IPS-18a (cell line): ENCODE measurements at regions not wholly inside any gene's neighbourhood (a gene's known extent, or its start where the extent isn't known, plus 50 kb on each side); places are given as distances from the start of the nearest gene placed in this dataset.

Experiments
- H3K27ac ChIP-seq: one replicate; pipeline ENCODE4 v1.5.1; 2013; ENCODE audit warnings: low read length
- H3K27me3 ChIP-seq: one replicate; pipeline ENCODE4 v1.6.1; 2013; ENCODE audit warnings: mild to moderate bottlenecking, low read length; ENCODE audit not compliant: control insufficient read depth, insufficient read depth
- H3K36me3 ChIP-seq: one replicate; pipeline ENCODE4 v1.6.1; 2013; ENCODE audit warnings: low read depth, low read length; ENCODE audit not compliant: control insufficient read depth
- H3K4me1 ChIP-seq: one replicate; pipeline ENCODE4 v1.6.1; 2013; ENCODE audit warnings: low read depth, low read length; ENCODE audit not compliant: control insufficient read depth
- H3K4me3 ChIP-seq: one replicate; pipeline ENCODE4 v1.5.1; 2013; ENCODE audit warnings: low read length
- H3K9ac ChIP-seq: one replicate; pipeline ENCODE4 v1.6.1; 2013; ENCODE audit warnings: mild to moderate bottlenecking, low read length, moderate library complexity
- H3K9me3 ChIP-seq: one replicate; pipeline ENCODE4 v1.6.1; 2013; ENCODE audit warnings: low read depth, low read length; ENCODE audit not compliant: control insufficient read depth

- Histone ChIP-seq H3K4me3 (no peak overlapping the region), H3K9ac (no peak overlapping the region), H3K36me3 (no peaks in the 10 kb centered on the region), H3K9me3 (no peaks in the 10 kb centered on the region), H3K4me1 (peaks cover 10% of the 10 kb centered on the region), H3K27ac (no peak overlapping the region), H3K27me3 (no peaks in the 10 kb centered on the region)
Observed at GRCh38 chr11:29781268-29781667, 235.6 kb downstream of the KCNA4 start.

GRCh38 chr11:29780756-29781155 lies 236.1 kb downstream of the KCNA4 start:
- Histone ChIP-seq H3K9me3 (no peaks in the 10 kb centered on the region), H3K9ac (no peak overlapping the region), H3K27ac (no peak overlapping the region), H3K4me3 (no peak overlapping the region), H3K36me3 (no peaks in the 10 kb centered on the region), H3K4me1 (peaks cover 10% of the 10 kb centered on the region), H3K27me3 (no peaks in the 10 kb centered on the region)

- Histone ChIP-seq H3K27me3 (no peaks in the 10 kb centered on the region), H3K9ac (no peak overlapping the region)
Observed at GRCh38 chr11:29773656-29774264, 243.1 kb downstream of the KCNA4 start.

GRCh38 chr11:29756871-29757270 lies 260.0 kb downstream of the KCNA4 start:
- no peaks in the 10 kb centered on the region for H3K9me3 ChIP-seq

More at GRCh38 chr11:29773656-29774264, 243.1 kb downstream of the KCNA4 start:
- Histone ChIP-seq H3K4me1 (no peaks in the 10 kb centered on the region), H3K36me3 (no peaks in the 10 kb centered on the region), H3K9me3 (peaks cover 5% of the 10 kb centered on the region), H3K4me3 (no peak overlapping the region), H3K27ac (no peak overlapping the region)

GRCh38 chr11:29755474-29755873 lies 261.4 kb downstream of the KCNA4 start:
- no peaks in the 10 kb centered on the region for H3K36me3 ChIP-seq
- no peak overlapping the region for H3K27ac ChIP-seq
- no peaks in the 10 kb centered on the region for H3K27me3 ChIP-seq
- no peak overlapping the region for H3K9ac ChIP-seq
- H3K4me1 ChIP-seq: no peaks in the 10 kb centered on the region
- no peak overlapping the region for H3K4me3 ChIP-seq
- no peaks in the 10 kb centered on the region for H3K9me3 ChIP-seq

More at GRCh38 chr11:29756871-29757270, 260.0 kb downstream of the KCNA4 start:
- Histone ChIP-seq H3K4me1 (no peaks in the 10 kb centered on the region), H3K27ac (no peak overlapping the region), H3K4me3 (no peak overlapping the region), H3K27me3 (no peaks in the 10 kb centered on the region), H3K36me3 (no peaks in the 10 kb centered on the region), H3K9ac (no peak overlapping the region)

- Histone ChIP-seq H3K36me3 (no peaks in the 10 kb centered on the region), H3K4me3 (no peak overlapping the region), H3K9ac (no peak overlapping the region), H3K27ac (no peak overlapping the region), H3K27me3 (no peaks in the 10 kb centered on the region), H3K4me1 (no peaks in the 10 kb centered on the region), H3K9me3 (no peaks in the 10 kb centered on the region)
Observed at GRCh38 chr11:29751618-29752017, 265.2 kb downstream of the KCNA4 start.

- H3K4me1 ChIP-seq: no peaks in the 10 kb centered on the region
- no peak overlapping the region for H3K9ac ChIP-seq
- no peak overlapping the region for H3K4me3 ChIP-seq
- no peaks in the 10 kb centered on the region for H3K9me3 ChIP-seq
- H3K27ac ChIP-seq: no peak overlapping the region
- H3K36me3 ChIP-seq: no peaks in the 10 kb centered on the region
- H3K27me3 ChIP-seq: no peaks in the 10 kb centered on the region
Observed at GRCh38 chr11:29750392-29750791, 266.4 kb downstream of the KCNA4 start.

- no peaks in the 10 kb centered on the region for H3K36me3 ChIP-seq
- no peaks in the 10 kb centered on the region for H3K9me3 ChIP-seq
- no peaks in the 10 kb centered on the region for H3K4me1 ChIP-seq
- H3K27me3 ChIP-seq: no peaks in the 10 kb centered on the region
- H3K27ac ChIP-seq: no peak overlapping the region
- no peak overlapping the region for H3K9ac ChIP-seq
- H3K4me3 ChIP-seq: no peak overlapping the region
Observed at GRCh38 chr11:29734287-29734686, 282.5 kb downstream of the KCNA4 start.

- Histone ChIP-seq H3K27ac (no peak overlapping the region), H3K36me3 (no peaks in the 10 kb centered on the region), H3K4me1 (no peaks in the 10 kb centered on the region), H3K4me3 (no peak overlapping the region), H3K9me3 (no peaks in the 10 kb centered on the region), H3K27me3 (no peaks in the 10 kb centered on the region), H3K9ac (no peak overlapping the region)
Observed at GRCh38 chr11:29713831-29714320, 303.0 kb downstream of the KCNA4 start.

GRCh38 chr11:29712616-29713015 lies 304.2 kb downstream of the KCNA4 start:
- Histone ChIP-seq H3K9ac (no peak overlapping the region), H3K36me3 (no peaks in the 10 kb centered on the region), H3K27ac (no peak overlapping the region), H3K27me3 (no peaks in the 10 kb centered on the region), H3K9me3 (no peaks in the 10 kb centered on the region), H3K4me1 (no peaks in the 10 kb centered on the region), H3K4me3 (no peak overlapping the region)

- Histone ChIP-seq H3K27me3 (no peaks in the 10 kb centered on the region), H3K4me3 (no peak overlapping the region), H3K36me3 (no peaks in the 10 kb centered on the region), H3K9ac (no peak overlapping the region), H3K4me1 (no peaks in the 10 kb centered on the region), H3K27ac (no peak overlapping the region), H3K9me3 (no peaks in the 10 kb centered on the region)
Observed at GRCh38 chr11:29707924-29708323, 308.9 kb downstream of the KCNA4 start.

GRCh38 chr11:29685361-29685760 lies 331.5 kb downstream of the KCNA4 start:
- peaks cover 3% of the 10 kb centered on the region for H3K4me1 ChIP-seq
- no peak overlapping the region for H3K9ac ChIP-seq
- H3K27me3 ChIP-seq: no peaks in the 10 kb centered on the region
- H3K36me3 ChIP-seq: no peaks in the 10 kb centered on the region
- no peak overlapping the region for H3K4me3 ChIP-seq
- no peak overlapping the region for H3K27ac ChIP-seq
- H3K9me3 ChIP-seq: no peaks in the 10 kb centered on the region
